Activated T-helper 2 cell treated with anti-CD3 and anti-CD28 coated beads, Interferon-gamma antibody, Interleukin-2, Interleukin-4, amounts not matched to agents 10 μg/mL and 5 μg/mL and 100 μg/mL, durations not matched to agents 14 hours and 24 hours and 36 hours (primary cell): ENCODE measurements at regions not wholly inside any gene's neighbourhood (a gene's known extent, or its start where the extent isn't known, plus 50 kb on each side); places are given as distances from the start of the nearest gene placed in this dataset.

Source experiments
- DNase-seq: peaks from one replicate; pipeline ENCODE4 v3.0.0; 2021; ENCODE audit warnings: low spot score
- H3K27ac Mint-ChIP-seq: one replicate; pipeline ENCODE4 v1.8.0; 2021; ENCODE audit warnings: mixed read lengths
- H3K27me3 Mint-ChIP-seq: one replicate; pipeline ENCODE4 v1.8.0; 2021; ENCODE audit warnings: low read depth, mixed read lengths
- H3K36me3 Mint-ChIP-seq: one replicate; pipeline ENCODE4 v1.8.0; 2021; ENCODE audit warnings: low read depth, mixed read lengths
- H3K4me1 Mint-ChIP-seq: one replicate; pipeline ENCODE4 v1.8.0; 2021; ENCODE audit warnings: low read depth, mixed read lengths
- H3K4me3 Mint-ChIP-seq: one replicate; pipeline ENCODE4 v1.8.0; 2021; ENCODE audit warnings: low read depth, mild to moderate bottlenecking, moderate library complexity, mixed read lengths
- H3K9me3 Mint-ChIP-seq: one replicate; pipeline ENCODE4 v1.8.0; 2021; ENCODE audit warnings: mixed read lengths
- intact Hi-C: fragments of 100-400 bp; cut with micrococcal nuclease; formaldehyde crosslinking; loops from one replicate; pipeline ENCODE4 v1.15.1; 2023

- Mint-ChIP-seq H3K27ac (no peak overlapping the region), H3K4me1 (no peaks in the 10 kb centered on the region), H3K36me3 (no peaks in the 10 kb centered on the region), H3K9me3 (no peaks in the 10 kb centered on the region), H3K4me3 (no peak overlapping the region), H3K27me3 (no peaks in the 10 kb centered on the region)
- intact Hi-C loops: no loop called here
- no peak for DNase-seq
Measured at GRCh38 chr1:5707566-5708345, 284.5 kb downstream of the NPHP4 start.

GRCh38 chr1:5706239-5706638, 286.0 kb downstream of the NPHP4 start:
- Mint-ChIP-seq H3K36me3 (no peaks in the 10 kb centered on the region), H3K4me3 (no peak overlapping the region), H3K27ac (no peak overlapping the region), H3K9me3 (no peaks in the 10 kb centered on the region), H3K4me1 (no peaks in the 10 kb centered on the region), H3K27me3 (no peaks in the 10 kb centered on the region)
- intact Hi-C loops: no loop called here
- DNase-seq: no peak

- Mint-ChIP-seq H3K27ac (no peak overlapping the region), H3K4me1 (no peaks in the 10 kb centered on the region), H3K36me3 (no peaks in the 10 kb centered on the region), H3K4me3 (no peak overlapping the region), H3K27me3 (no peaks in the 10 kb centered on the region), H3K9me3 (no peaks in the 10 kb centered on the region)
- intact Hi-C loops: no loop called here
- no peak for DNase-seq
Measured at GRCh38 chr1:5705751-5706150, 286.5 kb downstream of the NPHP4 start.

- Mint-ChIP-seq H3K4me1 (no peaks in the 10 kb centered on the region), H3K36me3 (no peaks in the 10 kb centered on the region)
Measured at GRCh38 chr1:5704561-5705514, 287.4 kb downstream of the NPHP4 start.

GRCh38 chr1:5701642-5702041, 290.6 kb downstream of the NPHP4 start:
- Mint-ChIP-seq H3K36me3 (no peaks in the 10 kb centered on the region), H3K4me3 (no peak overlapping the region), H3K27ac (no peak overlapping the region), H3K4me1 (no peaks in the 10 kb centered on the region), H3K27me3 (peaks cover 1% of the 10 kb centered on the region), H3K9me3 (no peaks in the 10 kb centered on the region)
- intact Hi-C loops: no loop called here
- DNase-seq: no peak

More at GRCh38 chr1:5704561-5705514, 287.4 kb downstream of the NPHP4 start:
- H3K4me3 Mint-ChIP-seq: no peak overlapping the region
- DNase-seq: no peak
- no peaks in the 10 kb centered on the region for H3K9me3 Mint-ChIP-seq
- no peak overlapping the region for H3K27ac Mint-ChIP-seq
- no peaks in the 10 kb centered on the region for H3K27me3 Mint-ChIP-seq
- intact Hi-C loops: no loop called here

GRCh38 chr1:5693568-5693967, 298.7 kb downstream of the NPHP4 start:
- Mint-ChIP-seq H3K27me3 (peaks cover 4% of the 10 kb centered on the region), H3K27ac (no peak overlapping the region), H3K36me3 (no peaks in the 10 kb centered on the region), H3K4me1 (no peaks in the 10 kb centered on the region), H3K9me3 (no peaks in the 10 kb centered on the region), H3K4me3 (no peak overlapping the region)
- no peak for DNase-seq
- intact Hi-C loops: no loop called here

GRCh38 chr1:5692664-5693063, 299.6 kb downstream of the NPHP4 start:
- Mint-ChIP-seq H3K36me3 (no peaks in the 10 kb centered on the region), H3K4me1 (no peaks in the 10 kb centered on the region), H3K4me3 (no peak overlapping the region), H3K27ac (no peak overlapping the region), H3K9me3 (no peaks in the 10 kb centered on the region), H3K27me3 (peaks cover 4% of the 10 kb centered on the region)
- intact Hi-C loops: no loop called here
- DNase-seq: no peak

GRCh38 chr1:5691795-5692509, 300.3 kb downstream of the NPHP4 start:
- no peak for DNase-seq
- no peak overlapping the region for H3K4me3 Mint-ChIP-seq
- no peaks in the 10 kb centered on the region for H3K4me1 Mint-ChIP-seq
- H3K36me3 Mint-ChIP-seq: no peaks in the 10 kb centered on the region
- H3K9me3 Mint-ChIP-seq: no peaks in the 10 kb centered on the region
- no peak overlapping the region for H3K27ac Mint-ChIP-seq
- peaks cover 4% of the 10 kb centered on the region for H3K27me3 Mint-ChIP-seq
- intact Hi-C loops: no loop called here

- no peak overlapping the region for H3K27ac Mint-ChIP-seq
- no peaks in the 10 kb centered on the region for H3K36me3 Mint-ChIP-seq
- H3K4me3 Mint-ChIP-seq: no peak overlapping the region
- H3K9me3 Mint-ChIP-seq: no peaks in the 10 kb centered on the region
- peaks cover 3% of the 10 kb centered on the region for H3K27me3 Mint-ChIP-seq
- intact Hi-C loops: no loop called here
- H3K4me1 Mint-ChIP-seq: no peaks in the 10 kb centered on the region
- no peak for DNase-seq
Measured at GRCh38 chr1:5690898-5691297, 301.3 kb downstream of the NPHP4 start.

- Mint-ChIP-seq H3K4me1 (no peaks in the 10 kb centered on the region), H3K9me3 (no peaks in the 10 kb centered on the region), H3K27ac (no peak overlapping the region), H3K27me3 (no peaks in the 10 kb centered on the region), H3K4me3 (no peak overlapping the region), H3K36me3 (no peaks in the 10 kb centered on the region)
- no peak for DNase-seq
- intact Hi-C loops: no loop called here
Measured at GRCh38 chr1:5690291-5690690, 301.9 kb downstream of the NPHP4 start.

GRCh38 chr1:5688081-5689077, 303.8 kb downstream of the NPHP4 start:
- no peak for DNase-seq
- Mint-ChIP-seq H3K4me3 (no peak overlapping the region), H3K9me3 (no peaks in the 10 kb centered on the region), H3K36me3 (no peaks in the 10 kb centered on the region), H3K27ac (no peak overlapping the region), H3K27me3 (no peaks in the 10 kb centered on the region), H3K4me1 (no peaks in the 10 kb centered on the region)
- intact Hi-C loops: no loop called here
